GM12878 (cell line): ENCODE measurements at regions not wholly inside any gene's neighbourhood (a gene's known extent, or its start where the extent isn't known, plus 50 kb on each side); places are given as distances from the start of the nearest gene placed in this dataset.

Experiments used
- ATAC-seq: fragments of 200-7000 bp; cut with Tn5 transposase; 3 replicates; pipeline ENCODE4 v1.9.1; 2020; ENCODE audit warnings: mild to moderate bottlenecking, moderate library complexity
- BruUV-seq: library from RNA; stranded (reverse); fragments of 400-500 nt; replicated peaks from 2 replicates; lab custom pipeline; 2021; lab: Mats Ljungman, UMichigan
- CTCF ChIA-PET: fragments of 300-600 bp; sonication (Branson Sonifier 250); formaldehyde crosslinking; extraction: SDS; loops from one replicate; lab custom pipeline; 2021; ENCODE audit warnings: inconsistent platforms; lab: Yijun Ruan, JAX
- POLR2A ChIA-PET: fragments of 350-600 bp; formaldehyde crosslinking; extraction: SDS; loops from one replicate; lab custom pipeline; 2021; ENCODE audit warnings: inconsistent platforms; lab: Charles Lee
- RAD21 ChIA-PET: fragments of 300-600 bp; sonication (Branson Sonifier 250); formaldehyde crosslinking; loops from one replicate; lab custom pipeline; 2023; ENCODE audit warnings: antibody characterized with exemption; ENCODE audit not compliant: unreplicated experiment; lab: Charles Lee
- SMC1A ChIA-PET: fragments of 300-600 bp; sonication (Branson Sonifier 250); formaldehyde crosslinking; loops from one replicate; lab custom pipeline; 2023; ENCODE audit not compliant: unreplicated experiment, uncharacterized antibody; lab: Charles Lee
- DNase-seq: peaks from one replicate; pipeline ENCODE4 v3.0.0-alpha.2; 2011; ENCODE audit warnings: low read depth, low spot score
- FAIRE-seq: peaks from 3 replicates; lab custom pipeline; 2011; peaks lifted over from hg19 to GRCh38; lab: Jason Lieb, UNC
- H2AFZ ChIP-seq: 2 replicates; pipeline ENCODE4 v1.6.0; 2011; ENCODE audit warnings: low read depth, low read length, control low read depth; ENCODE audit not compliant: control insufficient read depth
- H3K27ac ChIP-seq: 2 replicates; pipeline ENCODE4 v1.5.1; 2011; ENCODE audit warnings: control low read depth; ENCODE audit not compliant: control insufficient read depth, insufficient read depth
- H3K27me3 ChIP-seq, 2 experiments: replicated peaks in 1 of 2; 2 replicates each; pipeline versions ENCODE4 v1.6.0 to v1.6.1; 2011; ENCODE audit warnings: low read length in 1 of 2; ENCODE audit not compliant: control insufficient read depth in 2 of 2, insufficient read depth in 2 of 2
- H3K36me3 ChIP-seq, 2 experiments: 2 replicates each; pipeline ENCODE4 v1.5.1; 2011; ENCODE audit warnings: low read length in 1 of 2; ENCODE audit not compliant: control insufficient read depth in 2 of 2, insufficient read depth in 2 of 2
- H3K4me1 ChIP-seq: 2 replicates; pipeline ENCODE4 v1.6.1; 2011; ENCODE audit warnings: mild to moderate bottlenecking, low read length, moderate library complexity, mixed read lengths; ENCODE audit not compliant: control insufficient read depth, insufficient read depth
- H3K4me2 ChIP-seq: 2 replicates; pipeline ENCODE4 v1.6.0; 2011; ENCODE audit warnings: control low read depth; ENCODE audit not compliant: control insufficient read depth, insufficient read depth
- H3K4me3 ChIP-seq: fragments of 200-600 bp; sonication (generic); 2 replicates; pipeline ENCODE4 v1.5.1; 2016
- H3K79me2 ChIP-seq: 2 replicates; pipeline ENCODE4 v1.6.0; 2011; ENCODE audit warnings: low read length; ENCODE audit not compliant: control insufficient read depth, insufficient read depth
- H3K9ac ChIP-seq: 2 replicates; pipeline ENCODE4 v1.8.0; 2011; ENCODE audit warnings: low read length, control low read depth, mixed read lengths; ENCODE audit not compliant: control insufficient read depth, insufficient read depth
- H3K9me3 ChIP-seq: replicated peaks from 3 replicates; pipeline ENCODE4 v1.5.1; 2011; ENCODE audit warnings: mild to moderate bottlenecking, low read length; ENCODE audit not compliant: control insufficient read depth, insufficient read depth
- H4K20me1 ChIP-seq: 2 replicates; pipeline ENCODE4 v1.6.0; 2011; ENCODE audit not compliant: control insufficient read depth, insufficient read depth
- ATF7 ChIP-seq: fragments of 450-650 bp; IDR thresholded peaks from 2 replicates; pipeline ENCODE4 v1.6.1; 2016; ENCODE audit warnings: low read depth, mild to moderate bottlenecking
- BCLAF1 ChIP-seq: fragments of 450-650 bp; IDR thresholded peaks from 2 replicates; pipeline ENCODE4 v1.6.1; 2017; ENCODE audit warnings: antibody characterized with exemption, mild to moderate bottlenecking, moderate library complexity
- ETV6 ChIP-seq, 2 experiments: fragments of 450-650 bp in 1 of 2; IDR thresholded peaks in 1 of 2; conservative IDR thresholded peaks in 1 of 2; 2 replicates each; pipeline ENCODE4 v1.6.1; 2014; ENCODE audit warnings: antibody characterized with exemption in 1 of 2, borderline replicate concordance in 1 of 2, low read depth in 1 of 2, mild to moderate bottlenecking in 1 of 2, moderate library complexity in 1 of 2
- FOXM1 ChIP-seq: IDR thresholded peaks from 2 replicates; pipeline ENCODE4 v1.6.1; 2012; ENCODE audit warnings: low read depth, mild to moderate bottlenecking, inconsistent platforms, low read length, moderate library complexity
- LARP7 ChIP-seq: fragments of 450-650 bp; IDR thresholded peaks from 2 replicates; pipeline ENCODE4 v1.6.1; 2017; ENCODE audit warnings: mild to moderate bottlenecking
- PKNOX1 ChIP-seq: fragments of 450-650 bp; IDR thresholded peaks from 2 replicates; pipeline ENCODE4 v1.6.1; 2016; ENCODE audit warnings: mild to moderate bottlenecking
- SMAD1 ChIP-seq: fragments of 450-650 bp; IDR thresholded peaks from 2 replicates; pipeline ENCODE4 v1.6.1; 2018; ENCODE audit warnings: mild to moderate bottlenecking, low read depth; ENCODE audit not compliant: partially characterized antibody
- USF2 ChIP-seq: IDR thresholded peaks from 2 replicates; pipeline ENCODE4 v1.6.1; 2011; ENCODE audit warnings: low read depth, low read length, improper control_type of control experiment, borderline replicate concordance
- WRNIP1 ChIP-seq: IDR thresholded peaks from 2 replicates; pipeline ENCODE4 v1.6.1; 2011; ENCODE audit warnings: low read depth, low read length, improper control_type of control experiment, borderline replicate concordance
- ZBTB40 ChIP-seq: fragments of 450-650 bp; IDR thresholded peaks from 2 replicates; pipeline ENCODE4 v1.6.1; 2016; ENCODE audit warnings: mild to moderate bottlenecking, moderate library complexity, borderline replicate concordance
- WGBS: methylation state at CpG from one replicate; pipeline ENCODE4 v1.1.6; 2016; ENCODE audit warnings: low lambda C conversion rate; ENCODE audit not compliant: insufficient replicate concordance, insufficient coverage; ENCODE audit errors: missing lambda C conversion rate; 5-methylcytosine and 5-hydroxymethylcytosine counted together
- in situ Hi-C: fragments of 300-500 bp; cut with MboI; formaldehyde crosslinking; loops from 9 replicates; pipeline ENCODE4 v1.14.3; 2018; ENCODE audit warnings: mixed read lengths
- intact Hi-C: fragments of 100-400 bp; cut with micrococcal nuclease; formaldehyde crosslinking; loops from one replicate; pipeline ENCODE4 v1.14.2; 2022; ENCODE audit not compliant: unreplicated experiment

GRCh38 chr14:40053416-40053815 lies 621.2 kb upstream of the FBXO33 start:
- Histone ChIP-seq H3K79me2 (no peaks in the 10 kb centered on the region), H3K9ac (no peak overlapping the region), H3K4me3 (no peak overlapping the region), H3K27me3 (no peaks in the 10 kb centered on the region), H3K4me2 (no peak overlapping the region), H3K9me3 (no peaks in the 10 kb centered on the region), H3K36me3 (no peaks in the 10 kb centered on the region), H2AFZ (no peak overlapping the region), H3K27ac (no peak overlapping the region), H3K4me1 (no peaks in the 10 kb centered on the region), H4K20me1 (no peaks in the 10 kb centered on the region)
- 0% methylated on average over 2 of the region's 2 CpGs for WGBS
- ChIA-PET CTCF (no interaction called here), POLR2A (interaction anchor here (0.6 kb wide), 1 partner anchor 1763 kb away, joined by 3 read pairs; no protein-coding TSS in a partner anchor), RAD21 (no interaction called here), SMC1A (no interaction called here)
- TF ChIP-seq USF2 (no peak), LARP7 (no peak), BCLAF1 (no peak), WRNIP1 (no peak), ZBTB40 (no peak), ATF7 (no peak), SMAD1 (no peak), PKNOX1 (no peak), FOXM1 (no peak), ETV6 (conservative IDR thresholded peaks at IDR 0.05 in 1 of 2, IDR thresholded peaks at IDR 0.05 in 1 of 2; ENCODE audit: borderline replicate concordance in 1 of 2, low read depth in 1 of 2) (no peak)
- in situ Hi-C loops: no loop called here
- ATAC-seq (no peak), DNase-seq (no peak), FAIRE-seq (no peak)
- no TSS peak for BruUV-seq
- intact Hi-C loops: no loop called here
